ENCODE measurements at regions not wholly inside any gene's neighbourhood (a gene's known extent, or its start where the extent isn't known, plus 50 kb on each side); places are given as distances from the start of the nearest gene placed in this dataset.

DNA sequence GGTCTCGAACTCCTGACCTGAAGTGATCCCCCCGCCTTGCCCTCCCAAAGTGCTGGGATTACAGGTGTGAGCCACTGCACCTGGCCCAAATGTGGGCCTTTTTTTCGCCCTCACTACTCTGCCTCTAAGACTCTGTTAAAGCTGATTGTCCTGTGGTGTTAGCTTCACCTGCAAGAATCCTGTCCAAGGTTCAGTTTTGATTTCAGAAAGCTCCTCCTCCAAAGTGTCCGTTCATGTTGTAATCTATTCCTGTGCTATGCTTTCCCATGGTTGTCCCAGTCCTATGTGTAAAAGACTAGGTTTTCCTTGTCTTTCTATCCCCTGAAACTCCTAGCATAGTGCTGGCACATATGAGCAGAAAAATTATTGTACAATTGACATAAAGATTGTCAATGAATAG, 440.9 kb downstream of the KLF5 start:
- ATAC-seq: no peak
- TF ChIP-seq ZC3H10 (CRISPR knock-in tag; IDR thresholded peaks at IDR 0.05) (no peak), ESRRG (CRISPR knock-in tag; IDR thresholded peaks at IDR 0.05) (no peak), TCF4 (CRISPR knock-in tag; IDR thresholded peaks at IDR 0.05; ENCODE audit: borderline replicate concordance) (no peak), RARB (CRISPR knock-in tag; IDR thresholded peaks at IDR 0.05) (no peak), PPARA (CRISPR knock-in tag; IDR thresholded peaks at IDR 0.05; ENCODE audit: borderline replicate concordance) (no peak), ZFP3 (CRISPR knock-in tag; IDR thresholded peaks at IDR 0.05) (no peak), OSR1 (CRISPR knock-in tag; IDR thresholded peaks at IDR 0.05) (no peak), CSDC2 (CRISPR knock-in tag; IDR thresholded peaks at IDR 0.05) (no peak), ZNF565 (CRISPR knock-in tag; conservative IDR thresholded peaks at IDR 0.05; ENCODE audit: low read depth) (no peak), ARNTL (CRISPR knock-in tag; IDR thresholded peaks at IDR 0.05; ENCODE audit: borderline replicate concordance, low read depth) (no peak), ISL1 (CRISPR knock-in tag; IDR thresholded peaks at IDR 0.05) (no peak), SNAI2 (CRISPR knock-in tag; IDR thresholded peaks at IDR 0.05) (no peak), TOX (CRISPR knock-in tag; IDR thresholded peaks at IDR 0.05; ENCODE audit: borderline replicate concordance) (no peak)
- TF ChIP-seq, protein P1, sequence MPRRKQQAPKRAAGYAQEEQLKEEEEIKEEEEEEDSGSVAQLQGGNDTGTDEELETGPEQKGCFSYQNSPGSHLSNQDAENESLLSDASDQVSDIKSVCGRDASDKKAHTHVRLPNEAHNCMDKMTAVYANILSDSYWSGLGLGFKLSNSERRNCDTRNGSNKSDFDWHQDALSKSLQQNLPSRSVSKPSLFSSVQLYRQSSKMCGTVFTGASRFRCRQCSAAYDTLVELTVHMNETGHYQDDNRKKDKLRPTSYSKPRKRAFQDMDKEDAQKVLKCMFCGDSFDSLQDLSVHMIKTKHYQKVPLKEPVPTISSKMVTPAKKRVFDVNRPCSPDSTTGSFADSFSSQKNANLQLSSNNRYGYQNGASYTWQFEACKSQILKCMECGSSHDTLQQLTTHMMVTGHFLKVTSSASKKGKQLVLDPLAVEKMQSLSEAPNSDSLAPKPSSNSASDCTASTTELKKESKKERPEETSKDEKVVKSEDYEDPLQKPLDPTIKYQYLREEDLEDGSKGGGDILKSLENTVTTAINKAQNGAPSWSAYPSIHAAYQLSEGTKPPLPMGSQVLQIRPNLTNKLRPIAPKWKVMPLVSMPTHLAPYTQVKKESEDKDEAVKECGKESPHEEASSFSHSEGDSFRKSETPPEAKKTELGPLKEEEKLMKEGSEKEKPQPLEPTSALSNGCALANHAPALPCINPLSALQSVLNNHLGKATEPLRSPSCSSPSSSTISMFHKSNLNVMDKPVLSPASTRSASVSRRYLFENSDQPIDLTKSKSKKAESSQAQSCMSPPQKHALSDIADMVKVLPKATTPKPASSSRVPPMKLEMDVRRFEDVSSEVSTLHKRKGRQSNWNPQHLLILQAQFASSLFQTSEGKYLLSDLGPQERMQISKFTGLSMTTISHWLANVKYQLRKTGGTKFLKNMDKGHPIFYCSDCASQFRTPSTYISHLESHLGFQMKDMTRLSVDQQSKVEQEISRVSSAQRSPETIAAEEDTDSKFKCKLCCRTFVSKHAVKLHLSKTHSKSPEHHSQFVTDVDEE (CRISPR knock-in tag; IDR thresholded peaks at IDR 0.05): no peak
- TF ChIP-seq, protein P2, sequence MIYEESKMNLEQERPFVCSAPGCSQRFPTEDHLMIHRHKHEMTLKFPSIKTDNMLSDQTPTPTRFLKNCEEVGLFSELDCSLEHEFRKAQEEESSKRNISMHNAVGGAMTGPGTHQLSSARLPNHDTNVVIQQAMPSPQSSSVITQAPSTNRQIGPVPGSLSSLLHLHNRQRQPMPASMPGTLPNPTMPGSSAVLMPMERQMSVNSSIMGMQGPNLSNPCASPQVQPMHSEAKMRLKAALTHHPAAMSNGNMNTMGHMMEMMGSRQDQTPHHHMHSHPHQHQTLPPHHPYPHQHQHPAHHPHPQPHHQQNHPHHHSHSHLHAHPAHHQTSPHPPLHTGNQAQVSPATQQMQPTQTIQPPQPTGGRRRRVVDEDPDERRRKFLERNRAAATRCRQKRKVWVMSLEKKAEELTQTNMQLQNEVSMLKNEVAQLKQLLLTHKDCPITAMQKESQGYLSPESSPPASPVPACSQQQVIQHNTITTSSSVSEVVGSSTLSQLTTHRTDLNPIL (CRISPR knock-in tag; IDR thresholded peaks at IDR 0.05; ENCODE audit: low read depth): no peak

DNA sequence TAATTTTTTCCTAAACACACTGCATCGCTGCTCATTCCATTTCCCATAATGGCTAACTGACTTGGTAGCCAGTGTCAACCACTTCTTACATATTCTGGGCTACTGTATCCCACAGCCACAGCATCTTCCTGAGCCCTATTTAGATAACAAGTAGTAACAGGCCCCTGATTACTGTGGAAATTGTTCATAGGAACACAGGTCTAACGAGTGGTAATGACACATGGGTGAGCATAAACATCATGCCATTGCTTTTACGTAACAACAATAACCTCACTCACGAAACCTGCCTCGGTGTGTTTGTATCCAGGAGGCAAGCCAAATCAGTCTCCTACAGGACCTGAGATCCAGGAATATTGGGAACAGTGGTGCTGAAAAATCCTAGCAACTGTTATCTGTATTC, 438.6 kb downstream of the KLF5 start:
- no peak for ATAC-seq
- TF ChIP-seq BACH2 (CRISPR knock-in tag; IDR thresholded peaks at IDR 0.05; ENCODE audit: borderline replicate concordance): no peak
- no peak for TF ChIP-seq ZFP3 (CRISPR knock-in tag; IDR thresholded peaks at IDR 0.05)
- TF ChIP-seq, protein P3, sequence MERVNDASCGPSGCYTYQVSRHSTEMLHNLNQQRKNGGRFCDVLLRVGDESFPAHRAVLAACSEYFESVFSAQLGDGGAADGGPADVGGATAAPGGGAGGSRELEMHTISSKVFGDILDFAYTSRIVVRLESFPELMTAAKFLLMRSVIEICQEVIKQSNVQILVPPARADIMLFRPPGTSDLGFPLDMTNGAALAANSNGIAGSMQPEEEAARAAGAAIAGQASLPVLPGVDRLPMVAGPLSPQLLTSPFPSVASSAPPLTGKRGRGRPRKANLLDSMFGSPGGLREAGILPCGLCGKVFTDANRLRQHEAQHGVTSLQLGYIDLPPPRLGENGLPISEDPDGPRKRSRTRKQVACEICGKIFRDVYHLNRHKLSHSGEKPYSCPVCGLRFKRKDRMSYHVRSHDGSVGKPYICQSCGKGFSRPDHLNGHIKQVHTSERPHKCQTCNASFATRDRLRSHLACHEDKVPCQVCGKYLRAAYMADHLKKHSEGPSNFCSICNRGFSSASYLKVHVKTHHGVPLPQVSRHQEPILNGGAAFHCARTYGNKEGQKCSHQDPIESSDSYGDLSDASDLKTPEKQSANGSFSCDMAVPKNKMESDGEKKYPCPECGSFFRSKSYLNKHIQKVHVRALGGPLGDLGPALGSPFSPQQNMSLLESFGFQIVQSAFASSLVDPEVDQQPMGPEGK (CRISPR knock-in tag; IDR thresholded peaks at IDR 0.05; ENCODE audit: borderline replicate concordance): no peak
- TF ChIP-seq, protein P2 (CRISPR knock-in tag; IDR thresholded peaks at IDR 0.05; ENCODE audit: low read depth): no peak
- no peak for TF ChIP-seq ZC3H10 (CRISPR knock-in tag; IDR thresholded peaks at IDR 0.05)
- TF ChIP-seq ESRRG (CRISPR knock-in tag; IDR thresholded peaks at IDR 0.05): no peak
- TF ChIP-seq TCF4 (CRISPR knock-in tag; IDR thresholded peaks at IDR 0.05; ENCODE audit: borderline replicate concordance): no peak
- TF ChIP-seq, protein P4, sequence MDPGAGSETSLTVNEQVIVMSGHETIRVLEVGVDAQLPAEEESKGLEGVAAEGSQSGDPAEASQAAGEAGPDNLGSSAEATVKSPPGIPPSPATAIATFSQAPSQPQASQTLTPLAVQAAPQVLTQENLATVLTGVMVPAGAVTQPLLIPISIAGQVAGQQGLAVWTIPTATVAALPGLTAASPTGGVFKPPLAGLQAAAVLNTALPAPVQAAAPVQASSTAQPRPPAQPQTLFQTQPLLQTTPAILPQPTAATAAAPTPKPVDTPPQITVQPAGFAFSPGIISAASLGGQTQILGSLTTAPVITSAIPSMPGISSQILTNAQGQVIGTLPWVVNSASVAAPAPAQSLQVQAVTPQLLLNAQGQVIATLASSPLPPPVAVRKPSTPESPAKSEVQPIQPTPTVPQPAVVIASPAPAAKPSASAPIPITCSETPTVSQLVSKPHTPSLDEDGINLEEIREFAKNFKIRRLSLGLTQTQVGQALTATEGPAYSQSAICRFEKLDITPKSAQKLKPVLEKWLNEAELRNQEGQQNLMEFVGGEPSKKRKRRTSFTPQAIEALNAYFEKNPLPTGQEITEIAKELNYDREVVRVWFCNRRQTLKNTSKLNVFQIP (CRISPR knock-in tag; IDR thresholded peaks at IDR 0.05; ENCODE audit: borderline replicate concordance, low read depth): no peak
- TF ChIP-seq ZNF70 (CRISPR knock-in tag; IDR thresholded peaks at IDR 0.05): no peak
- TF ChIP-seq, protein P5, sequence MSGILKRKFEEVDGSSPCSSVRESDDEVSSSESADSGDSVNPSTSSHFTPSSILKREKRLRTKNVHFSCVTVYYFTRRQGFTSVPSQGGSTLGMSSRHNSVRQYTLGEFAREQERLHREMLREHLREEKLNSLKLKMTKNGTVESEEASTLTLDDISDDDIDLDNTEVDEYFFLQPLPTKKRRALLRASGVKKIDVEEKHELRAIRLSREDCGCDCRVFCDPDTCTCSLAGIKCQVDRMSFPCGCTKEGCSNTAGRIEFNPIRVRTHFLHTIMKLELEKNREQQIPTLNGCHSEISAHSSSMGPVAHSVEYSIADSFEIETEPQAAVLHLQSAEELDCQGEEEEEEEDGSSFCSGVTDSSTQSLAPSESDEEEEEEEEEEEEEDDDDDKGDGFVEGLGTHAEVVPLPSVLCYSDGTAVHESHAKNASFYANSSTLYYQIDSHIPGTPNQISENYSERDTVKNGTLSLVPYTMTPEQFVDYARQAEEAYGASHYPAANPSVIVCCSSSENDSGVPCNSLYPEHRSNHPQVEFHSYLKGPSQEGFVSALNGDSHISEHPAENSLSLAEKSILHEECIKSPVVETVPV (CRISPR knock-in tag; IDR thresholded peaks at IDR 0.05): no peak
- TF ChIP-seq OSR1 (CRISPR knock-in tag; IDR thresholded peaks at IDR 0.05): no peak
- no peak for TF ChIP-seq ZNF565 (CRISPR knock-in tag; conservative IDR thresholded peaks at IDR 0.05; ENCODE audit: low read depth)
- TF ChIP-seq, protein P1 (CRISPR knock-in tag; IDR thresholded peaks at IDR 0.05): no peak
